ENCODE measurements at regions not wholly inside any gene's neighbourhood (a gene's known extent, or its start where the extent isn't known, plus 50 kb on each side); places are given as distances from the start of the nearest gene placed in this dataset.
"Not testable (repeated sequence)": the region's sequence is repeated elsewhere in the genome, so short reads cannot be mapped to it uniquely, and the experiment has no call there.

DNA sequence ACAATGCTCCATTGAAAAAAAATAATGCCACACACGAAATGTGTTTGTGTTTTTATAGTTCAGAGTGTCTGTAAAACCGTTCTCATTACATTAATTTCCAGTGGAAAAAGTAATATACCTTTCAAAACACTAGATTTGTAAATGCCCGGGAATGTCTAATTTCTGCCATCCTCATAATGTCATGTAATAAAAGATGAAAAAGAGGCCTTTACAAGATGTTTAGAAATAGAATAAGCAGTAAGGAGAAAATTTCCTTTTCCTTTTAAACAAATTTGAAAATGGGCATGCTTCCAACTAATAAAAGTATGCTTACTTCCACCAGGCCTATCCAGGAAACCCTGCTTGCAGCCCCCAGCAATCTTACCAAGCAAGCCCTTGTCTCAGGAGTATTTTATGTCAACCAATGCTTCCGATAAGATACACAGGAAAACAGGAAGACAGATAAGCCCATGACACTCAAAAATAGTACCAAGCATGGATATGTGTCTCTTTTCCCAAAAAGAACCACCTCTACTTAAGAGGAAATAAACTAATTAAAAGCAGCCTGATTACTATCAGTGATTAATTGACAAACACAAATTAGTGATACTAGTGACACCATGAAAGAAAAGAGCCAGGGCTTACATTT is 894.7 kb upstream of the INTU start:
- no peak for DNase-seq

DNA sequence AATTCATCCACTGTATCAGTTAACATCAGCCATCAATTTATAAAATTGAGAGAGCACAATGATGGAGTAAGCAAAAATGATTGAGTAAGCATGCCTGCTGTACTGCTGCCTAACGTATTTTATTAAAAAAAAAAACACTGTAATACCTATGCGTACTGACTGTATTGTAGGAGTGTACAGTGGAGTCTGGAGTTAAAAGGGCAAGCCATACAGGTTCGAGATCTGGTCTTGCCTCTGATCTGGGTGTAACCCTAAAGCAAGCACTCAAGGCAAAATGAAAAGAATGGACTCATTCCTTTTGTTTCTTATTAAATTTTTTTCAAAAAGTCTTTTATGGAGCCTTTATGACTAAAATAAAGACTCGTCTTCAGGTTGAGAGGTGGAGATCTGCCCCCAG is 894.2 kb upstream of the INTU start:
- DNase-seq, result no peak

DNA sequence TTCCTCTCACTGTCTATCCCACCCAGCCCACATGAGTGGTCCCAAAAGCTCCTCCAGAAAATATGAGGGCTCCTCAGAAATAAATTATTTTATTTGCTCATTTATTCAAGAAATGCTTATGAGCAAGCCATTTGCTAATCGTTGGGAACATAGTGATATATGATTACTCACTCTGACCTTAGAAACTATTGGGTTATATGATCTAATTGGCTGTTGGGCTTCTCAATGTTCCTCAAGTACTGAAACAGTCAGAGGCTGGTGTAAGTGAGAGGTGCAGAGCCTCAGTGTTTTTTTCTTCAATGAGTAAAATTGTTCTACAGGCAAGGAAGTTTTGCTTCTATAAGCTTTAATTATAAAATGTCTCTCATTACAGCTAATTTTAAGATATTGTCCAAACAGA is 893.8 kb upstream of the INTU start:
- no peak for DNase-seq

DNA sequence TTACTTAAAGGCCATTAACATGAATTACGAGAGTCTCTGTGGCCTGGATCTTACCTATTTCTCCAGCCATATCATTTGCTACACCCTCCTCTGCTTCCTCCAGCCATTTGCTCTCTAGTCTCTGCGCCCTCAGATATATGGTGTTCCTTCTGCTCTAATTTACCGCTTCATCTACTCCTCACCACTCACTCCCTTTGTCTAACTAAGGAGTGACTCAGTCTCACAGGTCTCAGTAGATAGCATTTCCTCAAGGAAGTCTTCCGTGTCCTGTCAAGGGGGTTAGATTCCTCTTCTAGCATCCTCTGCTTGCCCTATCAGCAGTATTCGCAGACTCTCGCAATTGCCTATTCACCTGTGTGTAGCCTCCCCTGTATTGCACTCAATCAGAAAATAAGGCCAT is 892.1 kb upstream of the INTU start:
- DNase-seq, result no peak

DNA sequence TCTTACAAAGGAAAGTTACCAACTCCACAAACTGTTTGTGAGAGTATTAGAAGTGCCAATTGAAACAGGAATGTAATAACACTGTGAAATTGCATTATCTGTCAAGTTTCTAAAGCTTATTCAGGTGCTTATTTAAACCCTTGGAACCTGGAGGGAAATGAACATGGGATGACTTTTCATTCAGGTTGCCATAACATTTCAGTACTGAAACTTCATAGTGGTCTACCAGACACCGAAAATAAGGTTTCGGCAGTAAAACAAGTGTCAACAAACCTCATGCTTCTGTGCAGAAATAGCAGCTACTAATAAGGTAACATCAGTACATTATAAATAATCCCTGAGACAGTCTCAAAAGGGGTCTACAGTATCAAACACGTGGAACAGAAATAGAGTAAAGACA is 890.7 kb upstream of the INTU start:
- DNase-seq, result no peak

DNA sequence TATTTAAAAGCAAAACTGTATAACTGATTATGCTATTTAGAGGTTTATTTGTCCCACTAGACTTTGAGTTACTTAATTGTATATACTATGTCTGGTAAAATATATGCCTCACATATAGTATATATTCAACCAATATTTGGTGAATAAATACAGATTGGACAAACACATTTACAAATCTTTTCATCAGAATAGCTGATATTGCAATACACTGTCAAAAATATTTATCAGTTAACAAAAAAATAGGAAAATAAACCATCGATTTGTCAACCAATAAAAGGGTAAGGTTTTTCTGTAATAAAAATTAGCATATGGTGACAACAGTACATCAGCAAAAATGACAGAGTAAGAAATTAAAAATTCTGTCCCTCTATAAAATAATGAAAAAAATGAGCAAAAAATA is 889.9 kb upstream of the INTU start:
- no peak for DNase-seq

DNA sequence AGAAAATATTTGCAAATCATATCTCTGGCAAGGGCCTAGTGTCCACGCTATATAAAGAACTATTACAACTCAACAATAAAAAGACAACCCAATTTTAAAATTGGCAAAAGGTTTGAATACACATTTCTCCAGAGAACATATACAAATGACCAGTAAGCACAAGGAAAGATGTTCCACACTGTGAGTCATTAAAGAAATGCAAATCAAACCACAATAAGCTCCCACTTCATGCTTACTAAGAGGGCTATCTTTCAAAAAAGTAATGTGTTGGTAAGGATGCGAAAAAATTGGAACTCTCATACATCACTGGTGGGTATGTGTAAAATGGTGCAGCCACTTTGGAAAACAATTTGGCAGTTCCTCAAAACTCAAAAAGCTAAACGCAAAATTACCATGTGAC is 884.0 kb upstream of the INTU start:
- no peak for DNase-seq

DNA sequence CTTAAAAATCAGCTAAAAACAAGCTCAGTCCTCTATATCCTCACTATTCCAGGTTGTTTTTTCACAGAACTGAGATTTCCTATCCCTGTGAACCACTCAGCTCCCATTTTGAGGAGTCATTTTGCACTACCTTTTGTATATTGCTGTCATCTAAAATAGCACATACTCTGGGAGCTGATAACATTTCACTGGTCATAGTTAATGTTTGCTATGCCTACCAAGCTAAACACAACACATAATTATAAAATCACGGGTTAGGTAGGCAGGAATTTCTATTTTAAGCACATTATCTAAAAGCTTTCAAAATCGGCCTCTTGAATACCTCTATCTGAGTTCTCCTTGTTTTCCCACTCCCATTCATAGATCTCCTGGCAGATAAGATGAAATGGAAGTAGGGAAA is 882.0 kb upstream of the INTU start:
- no peak for DNase-seq

DNA sequence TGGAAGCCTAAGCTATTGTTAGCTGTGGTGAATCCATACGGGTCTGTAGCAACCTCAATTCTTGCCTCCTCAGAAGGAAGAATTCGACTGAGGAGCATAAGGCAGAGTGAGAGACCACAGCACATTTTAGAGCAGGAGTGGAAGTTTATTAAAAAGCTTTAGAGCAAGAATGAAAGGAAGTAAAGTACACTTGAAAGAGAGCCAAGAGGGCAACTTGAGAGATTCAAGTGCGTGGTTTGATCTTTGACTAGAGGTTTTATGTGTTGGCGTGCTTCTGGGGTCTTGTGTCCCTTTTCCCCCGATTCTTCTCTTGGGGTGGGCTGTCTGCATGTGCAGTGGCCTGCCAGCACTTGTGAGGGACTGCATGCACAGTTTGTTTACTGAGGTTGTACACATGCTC is 880.6 kb upstream of the INTU start:
- no peak for DNase-seq

DNA sequence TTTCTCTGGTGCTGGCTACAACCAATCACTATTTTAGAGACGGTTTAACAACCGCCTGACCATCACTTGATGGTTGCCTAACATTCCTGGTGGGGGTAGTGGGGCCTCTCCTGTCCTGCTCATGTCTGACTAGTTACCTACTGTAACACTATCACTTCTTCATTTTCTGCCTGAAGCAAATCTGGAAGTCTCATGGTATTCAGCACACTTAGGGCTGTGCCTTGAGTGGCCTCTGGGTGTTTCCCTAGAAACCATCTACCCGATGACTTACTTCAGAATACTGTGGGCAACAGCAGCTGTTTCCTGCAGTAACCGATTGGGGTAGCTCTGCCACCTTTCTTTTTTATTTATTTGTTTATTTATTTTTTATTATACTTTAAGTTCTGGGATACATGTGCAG is 880.1 kb upstream of the INTU start:
- no peak for DNase-seq

DNA sequence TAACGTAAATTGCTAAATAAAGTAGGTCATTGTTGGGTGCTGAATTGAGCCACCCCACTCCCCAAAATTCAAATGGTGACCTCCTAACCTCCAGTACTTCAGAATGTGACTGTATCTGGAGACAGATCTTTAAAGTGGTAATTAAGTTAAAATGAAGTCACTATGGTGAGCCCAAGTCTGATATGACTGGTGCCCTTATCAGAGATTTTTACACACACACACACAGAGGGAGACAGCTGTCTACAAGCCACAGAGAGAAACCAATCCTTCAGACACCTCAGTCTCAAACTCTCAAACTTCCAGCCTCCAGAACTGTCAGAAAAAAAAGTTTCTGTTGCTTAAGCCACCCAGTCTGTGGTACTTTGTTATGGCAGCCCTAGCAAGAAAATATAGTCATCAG is 879.2 kb upstream of the INTU start:
- no peak for DNase-seq

DNA sequence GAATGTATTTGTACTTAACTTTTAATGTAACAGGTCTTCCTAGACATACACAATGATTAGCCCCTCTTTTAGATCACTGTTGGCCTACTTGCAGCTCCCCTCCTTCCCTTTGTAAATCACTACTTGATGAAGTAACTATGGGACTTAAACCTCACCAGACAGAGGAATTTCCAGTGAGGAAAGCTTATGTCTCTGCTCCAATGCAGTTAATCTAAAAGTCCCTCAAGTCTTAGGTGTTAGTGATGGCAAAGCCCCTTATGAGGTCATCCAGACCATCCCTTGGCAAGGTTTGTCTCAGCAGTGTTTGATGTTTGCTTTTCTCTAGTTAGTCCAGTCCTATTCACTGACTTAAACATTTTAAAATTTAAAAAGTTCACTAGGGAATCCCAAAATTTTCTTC is 877.3 kb upstream of the INTU start:
- no peak for DNase-seq

DNA sequence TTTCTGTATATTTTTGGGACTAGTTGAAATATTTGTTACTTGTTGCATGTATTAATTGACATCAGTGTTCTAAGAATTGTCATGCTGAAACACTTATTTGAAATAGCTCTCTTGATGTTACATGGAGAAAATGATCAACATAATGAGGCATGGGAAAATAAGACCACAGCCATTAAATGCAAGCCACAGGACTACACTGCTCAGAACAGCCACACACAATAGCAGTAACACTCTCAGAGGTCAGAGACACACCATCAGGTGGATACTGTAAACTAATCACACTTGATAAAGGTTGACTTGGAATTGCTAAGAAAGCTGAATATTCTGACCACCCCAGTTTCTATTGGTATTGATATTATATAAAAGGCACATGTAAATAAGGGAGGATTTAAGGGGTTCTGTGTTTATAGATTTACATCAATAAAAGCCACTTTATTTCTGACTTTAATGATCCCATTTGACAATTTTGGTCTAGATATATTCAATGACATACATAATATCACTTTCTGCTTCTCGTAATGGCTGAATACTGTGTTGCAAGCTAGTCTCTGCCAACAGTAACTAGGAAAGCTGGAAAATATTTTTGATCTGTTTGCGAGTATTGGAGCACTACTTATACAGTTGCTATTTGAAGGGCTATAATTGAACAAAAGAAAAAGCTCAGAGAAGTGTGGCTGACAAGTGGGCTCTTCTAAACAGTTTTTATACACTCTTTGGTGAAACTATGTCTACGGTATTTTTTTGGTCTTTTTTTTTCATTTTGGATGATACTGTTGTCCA is 876.5 kb upstream of the INTU start:
- DNase-seq, result no peak

DNA sequence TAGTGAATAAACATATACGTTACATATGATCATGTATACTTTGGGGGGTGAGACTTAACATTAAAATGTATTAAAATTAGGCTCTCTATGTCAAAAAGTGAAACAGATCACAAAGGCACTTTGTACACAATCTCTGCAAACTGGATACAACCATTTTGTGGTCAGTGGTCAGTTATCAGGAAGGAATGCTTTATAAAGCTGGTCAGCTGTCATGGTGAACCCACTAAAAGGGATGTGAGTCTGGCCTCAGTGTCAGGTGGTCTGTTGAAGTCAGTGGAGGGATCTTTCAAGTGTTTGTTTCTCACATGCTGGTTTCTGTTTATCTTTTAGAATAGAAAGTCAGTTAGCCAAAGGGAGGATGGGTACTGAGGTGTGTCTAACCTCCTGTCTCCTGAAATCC is 875.5 kb upstream of the INTU start:
- DNase-seq, result no peak

DNA sequence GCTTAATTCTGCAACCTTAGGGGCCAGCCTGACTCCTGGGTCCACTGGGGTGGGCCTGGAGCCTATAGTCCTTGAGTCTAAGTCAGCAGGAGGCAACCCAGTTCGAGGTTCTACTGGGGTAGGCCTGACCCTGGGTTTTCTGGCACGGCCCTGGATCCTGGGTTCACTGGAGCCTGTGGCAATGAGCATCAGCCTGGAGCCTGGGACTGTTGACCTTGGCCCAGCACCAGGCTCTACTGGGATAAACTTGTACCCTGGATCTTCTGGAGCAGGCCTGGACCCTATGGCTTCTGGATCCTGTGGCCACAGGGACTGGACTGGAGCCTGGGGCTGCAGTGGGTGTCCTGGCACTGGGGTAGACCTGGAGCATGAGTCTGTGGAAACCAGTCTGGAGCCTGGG is 874.3 kb upstream of the INTU start:
- no peak for DNase-seq

DNA sequence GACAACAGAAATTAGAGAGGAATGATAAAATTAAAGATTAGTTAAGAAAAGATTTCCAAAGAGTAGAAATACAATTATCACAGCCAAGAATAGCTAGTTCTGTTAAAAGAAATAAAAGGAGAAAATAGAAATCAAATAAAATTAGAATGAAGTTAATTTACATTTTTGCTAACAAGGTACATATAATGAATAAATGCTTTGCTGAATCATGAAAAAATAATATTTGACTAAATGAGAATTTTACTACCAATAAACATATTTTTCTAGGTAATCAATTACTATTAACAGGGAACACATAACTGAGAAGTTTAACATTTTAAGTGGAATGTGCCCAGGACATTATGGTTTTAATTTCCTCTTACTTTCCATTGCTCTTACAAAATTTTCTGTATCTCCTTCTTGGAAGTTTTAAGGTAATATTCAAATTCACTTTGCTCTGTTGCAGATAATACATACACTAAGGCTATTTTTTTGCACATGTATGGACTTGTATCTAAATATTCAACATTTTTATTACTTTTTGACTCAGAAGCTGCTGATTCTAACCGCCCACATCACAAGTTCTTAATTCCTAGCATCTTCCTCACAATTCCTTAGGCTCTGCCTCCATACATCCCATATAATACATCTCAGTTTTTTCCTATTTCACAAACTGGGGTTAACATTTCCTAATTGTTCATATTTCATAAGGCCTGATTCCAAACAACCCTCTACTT is 870.7 kb upstream of the INTU start:
- no peak for DNase-seq

DNA sequence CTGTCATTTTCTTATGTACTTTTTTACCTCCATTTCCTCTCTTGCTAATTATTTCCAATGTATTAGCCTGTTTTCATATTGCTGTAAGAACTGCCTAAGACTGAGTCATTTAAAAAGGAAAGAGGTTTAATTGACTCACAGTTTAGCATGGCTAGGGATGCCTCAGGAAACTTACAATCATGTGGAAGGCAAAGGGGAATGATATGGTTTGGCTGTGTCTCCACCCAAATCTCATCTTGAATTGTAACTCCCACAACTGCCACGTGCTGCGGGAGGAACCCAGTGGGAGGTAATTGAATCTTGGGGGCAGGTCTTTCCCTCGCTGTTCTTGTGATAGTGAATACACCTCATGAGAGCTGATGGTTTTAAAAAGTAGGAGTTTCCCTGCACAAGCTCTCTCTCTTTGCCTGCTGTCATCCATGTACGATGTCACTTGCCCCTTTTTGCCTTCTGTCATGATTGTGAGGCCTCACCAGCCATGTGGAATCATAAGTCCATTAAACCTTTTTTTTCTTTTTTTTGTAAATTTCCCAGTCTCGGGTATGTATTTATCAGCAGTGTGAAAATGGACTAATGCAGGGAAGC is 870.0 kb upstream of the INTU start:
- DNase-seq, result no peak

DNA sequence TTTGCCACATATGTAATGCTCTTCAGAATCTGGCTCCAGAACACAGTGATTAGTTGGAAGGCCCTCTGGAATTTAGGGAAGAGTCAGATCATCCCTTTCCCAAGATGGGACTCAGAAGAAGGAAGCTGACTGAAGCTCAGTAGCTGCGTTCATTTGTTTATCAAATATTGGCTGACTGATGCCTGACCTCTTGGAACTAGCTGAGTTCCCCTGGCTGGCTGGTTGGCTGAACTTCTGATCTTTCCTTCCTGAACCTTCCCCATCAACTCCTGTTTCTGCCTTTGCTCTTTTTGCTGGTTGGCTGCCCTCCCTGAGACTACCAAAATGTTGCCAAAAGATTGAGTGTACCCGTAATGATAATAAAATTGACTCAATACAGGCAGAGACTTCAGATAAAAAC is 866.5 kb upstream of the INTU start:
- peak; percentile 9 for DNase-seq

DNA sequence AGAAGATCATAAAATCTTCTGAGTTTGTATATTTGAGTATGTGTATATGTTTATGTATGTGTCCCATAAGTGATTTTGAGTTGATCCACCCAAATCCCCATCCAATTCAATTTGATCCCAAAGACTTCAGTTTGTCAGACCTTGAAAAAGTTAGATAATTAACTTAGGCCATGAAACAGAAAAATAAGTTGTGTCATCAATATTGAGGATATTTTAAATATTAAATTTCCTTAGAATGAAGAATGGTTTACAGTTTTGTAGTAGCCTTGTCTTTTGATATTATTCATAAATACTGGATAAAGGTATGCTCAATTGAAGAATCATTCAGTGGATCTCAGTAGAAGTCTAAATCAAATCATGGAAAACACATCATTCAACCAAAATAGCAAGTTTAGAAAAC is 864.4 kb upstream of the INTU start:
- no peak for DNase-seq

DNA sequence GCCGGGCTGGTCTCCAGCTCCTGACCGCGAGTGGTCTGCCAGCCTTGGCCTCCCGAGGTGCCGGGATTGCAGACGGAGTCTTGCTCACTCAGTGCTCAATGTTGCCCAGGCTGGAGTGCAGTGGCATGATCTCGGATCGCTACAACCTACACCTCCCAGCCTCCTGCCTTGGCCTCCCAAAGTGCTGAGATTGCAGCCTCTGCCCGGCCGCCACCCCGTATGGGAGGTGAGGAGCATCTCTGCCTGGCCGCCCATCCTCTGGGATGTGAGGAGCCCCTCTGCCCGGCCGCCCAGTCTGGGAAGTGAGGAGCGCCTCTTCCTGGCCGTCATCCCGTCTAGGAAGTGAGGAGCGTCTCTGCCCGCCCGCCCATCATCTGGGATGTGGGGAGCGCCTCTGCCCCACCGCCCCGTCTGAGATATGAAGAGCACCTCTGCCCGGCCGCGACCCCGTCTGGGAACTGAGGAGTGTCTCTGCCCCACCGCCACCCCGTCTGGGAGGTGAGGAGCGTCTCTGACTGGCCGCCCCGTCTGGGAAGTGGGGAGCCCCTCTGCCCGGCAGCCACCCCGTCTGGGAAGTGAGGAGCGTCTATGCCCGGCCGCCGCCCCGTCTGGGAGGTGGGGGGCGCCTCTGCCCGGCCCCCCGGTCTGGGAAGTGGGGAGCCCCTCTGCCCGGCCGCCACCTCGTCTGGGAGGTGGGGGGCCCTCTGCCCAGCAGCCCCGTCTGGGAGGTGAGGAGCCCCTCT is 861.8 kb upstream of the INTU start:
- not testable (repeated sequence) for DNase-seq

DNA sequence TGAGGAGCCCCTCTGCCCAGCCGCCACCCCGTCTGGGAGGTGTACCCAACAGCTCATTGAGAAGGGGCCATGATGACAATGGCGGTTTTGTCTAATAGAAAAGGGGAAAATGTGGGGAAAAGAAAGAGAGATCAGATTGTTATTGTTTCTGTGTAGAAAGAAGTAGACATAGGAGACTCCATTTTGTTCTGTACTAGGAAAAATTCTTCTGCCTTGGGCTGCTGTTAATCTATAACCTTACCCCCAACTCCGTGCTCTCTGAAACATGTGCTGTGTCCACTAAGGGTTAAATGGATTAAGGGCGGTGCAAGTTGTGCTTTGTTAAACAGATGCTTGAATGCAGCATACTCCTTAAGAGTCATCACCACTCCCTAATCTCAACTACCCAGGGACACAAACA is 861.1 kb upstream of the INTU start:
- not testable (repeated sequence) for DNase-seq

DNA sequence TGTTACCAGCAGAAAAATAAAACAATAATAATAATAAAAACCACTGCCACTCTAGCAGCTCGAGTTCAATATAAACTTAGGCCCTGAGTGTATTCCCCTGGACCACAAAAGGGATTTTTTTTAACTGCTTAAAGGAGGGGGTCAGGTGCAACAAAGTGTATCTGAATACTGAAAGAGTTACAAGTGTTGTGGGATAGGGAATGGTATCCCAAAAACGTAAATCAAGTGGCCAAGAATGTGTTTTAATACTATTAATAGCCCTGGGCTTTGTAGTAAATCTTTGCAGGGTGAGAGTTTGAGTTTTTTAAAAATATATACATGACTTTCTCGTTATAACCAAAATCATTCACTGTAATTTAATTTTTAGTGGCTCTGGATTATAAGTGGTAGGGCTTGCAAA is 860.1 kb upstream of the INTU start:
- no peak for DNase-seq
